Kidney glomerular epithelial cell (primary cell): ENCODE measurements at regions not wholly inside any gene's neighbourhood (a gene's known extent, or its start where the extent isn't known, plus 50 kb on each side); places are given as distances from the start of the nearest gene placed in this dataset.
A peak's percentile ranks its signal among the peaks of the same experiment; 100 is the strongest.

ENCODE experiments used
- DNase-seq: peaks from one replicate; lab custom pipeline; 2025; lab: John Stamatoyannopoulos, UW

- no peak for DNase-seq
Measured at GRCh38 chr4:148812101-148812500, 369.9 kb upstream of the NR3C2 start.

GRCh38 chr4:148810461-148810860, 368.2 kb upstream of the NR3C2 start:
- DNase-seq: no peak

GRCh38 chr4:148808416-148808815, 366.2 kb upstream of the NR3C2 start:
- DNase-seq: no peak

- no peak for DNase-seq
Measured at GRCh38 chr4:148800940-148801339, 358.7 kb upstream of the NR3C2 start.

- no peak for DNase-seq
Measured at GRCh38 chr4:148800336-148800885, 358.2 kb upstream of the NR3C2 start.

- DNase-seq: peak; percentile 85
Measured at GRCh38 chr4:148795156-148795864, 353.1 kb upstream of the NR3C2 start.

GRCh38 chr4:148793221-148793620, 351.0 kb upstream of the NR3C2 start:
- DNase-seq: no peak

- DNase-seq: peak; percentile 21
Measured at GRCh38 chr4:148790691-148791090, 348.5 kb upstream of the NR3C2 start.

- no peak for DNase-seq
Measured at GRCh38 chr4:148790246-148790645, 348.0 kb upstream of the NR3C2 start.

GRCh38 chr4:148787831-148788477, 345.7 kb upstream of the NR3C2 start:
- DNase-seq: peak; percentile 65

- no peak for DNase-seq
Measured at GRCh38 chr4:148787285-148787684, 345.1 kb upstream of the NR3C2 start.

GRCh38 chr4:148786699-148787098, 344.5 kb upstream of the NR3C2 start:
- DNase-seq: no peak

GRCh38 chr4:148782284-148782683, 340.1 kb upstream of the NR3C2 start:
- no peak for DNase-seq

GRCh38 chr4:148780426-148781005, 338.3 kb upstream of the NR3C2 start:
- no peak for DNase-seq

GRCh38 chr4:148779771-148780170, 337.6 kb upstream of the NR3C2 start:
- no peak for DNase-seq

- DNase-seq: peak; percentile 22
Measured at GRCh38 chr4:148778980-148779675, 336.9 kb upstream of the NR3C2 start.

- peak; percentile 88 for DNase-seq
Measured at GRCh38 chr4:148776941-148777340, 334.7 kb upstream of the NR3C2 start.

- DNase-seq: no peak
Measured at GRCh38 chr4:148774134-148774533, 331.9 kb upstream of the NR3C2 start.

- DNase-seq: no peak
Measured at GRCh38 chr4:148773313-148773712, 331.1 kb upstream of the NR3C2 start.

- DNase-seq: no peak
Measured at GRCh38 chr4:148770848-148771247, 328.6 kb upstream of the NR3C2 start.

- DNase-seq: no peak
Measured at GRCh38 chr4:148770377-148770776, 328.2 kb upstream of the NR3C2 start.

GRCh38 chr4:148764720-148765119, 322.5 kb upstream of the NR3C2 start:
- DNase-seq: no peak
